HepG2 (cell line): ENCODE measurements at regions not wholly inside any gene's neighbourhood (a gene's known extent, or its start where the extent isn't known, plus 50 kb on each side); places are given as distances from the start of the nearest gene placed in this dataset.

Experiments
- AKAP8 ChIP-seq: sonication (generic); formaldehyde crosslinking; IDR thresholded peaks from 2 replicates; pipeline ENCODE4 v1.5.1; 2020; ENCODE audit warnings: mild to moderate bottlenecking, missing genetic modification reagents
- HNRNPK ChIP-seq: fragments of 200-400 bp; formaldehyde crosslinking; IDR thresholded peaks from 2 replicates; pipeline ENCODE4 v1.6.1; 2018; ENCODE audit warnings: low read length, low read depth, moderate library complexity, mild to moderate bottlenecking; ENCODE audit not compliant: poor library complexity, severe bottlenecking
- HNRNPL ChIP-seq: fragments of 200-400 bp; formaldehyde crosslinking; IDR thresholded peaks from 2 replicates; pipeline ENCODE4 v1.6.1; 2017; ENCODE audit warnings: mild to moderate bottlenecking, low read depth, low read length
- KLF11 ChIP-seq: IDR thresholded peaks from 2 replicates; pipeline ENCODE4 v1.6.1; 2016; ENCODE audit warnings: missing compliant biosample characterization
- NFE2 ChIP-seq: sonication (generic); formaldehyde crosslinking; IDR thresholded peaks from 2 replicates; pipeline ENCODE4 v1.4.0; 2020; ENCODE audit warnings: missing genetic modification reagents
- RBAK ChIP-seq: sonication (generic); formaldehyde crosslinking; IDR thresholded peaks from 2 replicates; pipeline ENCODE4 v1.5.1; 2020; ENCODE audit warnings: mild to moderate bottlenecking, missing genetic modification reagents
- SMARCC2 ChIP-seq: fragments of 450-650 bp; IDR thresholded peaks from 2 replicates; pipeline ENCODE4 v1.6.1; 2017; ENCODE audit warnings: antibody characterized with exemption, mild to moderate bottlenecking
- SP2 ChIP-seq: sonication (generic); formaldehyde crosslinking; IDR thresholded peaks from 2 replicates; pipeline ENCODE4 v1.5.1; 2020; ENCODE audit warnings: mild to moderate bottlenecking, missing genetic modification reagents
- ZNF430 ChIP-seq: sonication (generic); formaldehyde crosslinking; IDR thresholded peaks from 2 replicates; pipeline ENCODE4 v1.9.0; 2021; ENCODE audit warnings: mild to moderate bottlenecking, missing genetic modification reagents
- TF ChIP-seq, protein P1 (sequence below): sonication (generic); formaldehyde crosslinking; IDR thresholded peaks from 2 replicates; pipeline ENCODE4 v1.4.0; 2020; ENCODE audit warnings: mild to moderate bottlenecking, missing genetic modification reagents
- TF ChIP-seq, protein P2 (sequence below): sonication (generic); formaldehyde crosslinking; IDR thresholded peaks from 2 replicates; pipeline ENCODE4 v1.5.0; 2020; ENCODE audit warnings: missing genetic modification reagents
- TF ChIP-seq, protein P3 (sequence below): sonication (generic); formaldehyde crosslinking; IDR thresholded peaks from 2 replicates; pipeline ENCODE4 v1.9.0; 2021; ENCODE audit warnings: missing genetic modification reagents, borderline replicate concordance
- TF ChIP-seq, protein P4 (sequence below): sonication (generic); formaldehyde crosslinking; IDR thresholded peaks from 2 replicates; pipeline ENCODE4 v1.4.0; 2020; ENCODE audit warnings: missing genetic modification reagents
- TF ChIP-seq, protein P5 (sequence below): sonication (generic); formaldehyde crosslinking; IDR thresholded peaks from 2 replicates; pipeline ENCODE4 v1.4.0; 2020; ENCODE audit warnings: mild to moderate bottlenecking, missing genetic modification reagents, borderline replicate concordance
- TF ChIP-seq, protein P6 (sequence below): sonication (generic); formaldehyde crosslinking; IDR thresholded peaks from 2 replicates; pipeline ENCODE4 v1.9.0; 2022; ENCODE audit warnings: low read depth, missing genetic modification reagents
- TF ChIP-seq, protein P7 (sequence below): sonication (generic); formaldehyde crosslinking; IDR thresholded peaks from 2 replicates; pipeline ENCODE4 v1.5.0; 2020; ENCODE audit warnings: missing genetic modification reagents, mild to moderate bottlenecking, borderline replicate concordance

DNA sequence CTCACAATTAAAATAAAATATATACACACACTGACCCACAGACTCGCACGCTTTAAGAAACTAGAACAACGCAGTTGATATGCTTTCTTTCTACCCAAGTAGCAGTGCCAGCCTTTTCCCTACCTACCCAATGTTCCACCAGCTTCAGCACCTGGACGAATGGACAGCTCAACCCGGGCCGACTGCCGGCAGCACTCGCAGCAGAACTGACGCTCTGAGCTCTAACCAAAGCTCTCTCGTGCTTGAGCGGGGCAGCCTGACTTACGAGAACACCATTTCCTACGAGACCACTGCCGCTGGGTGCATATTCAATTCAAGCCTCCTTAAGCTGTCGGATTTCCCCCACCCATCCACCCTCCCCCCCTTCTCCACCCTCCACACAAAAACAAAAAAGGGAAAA, 127.4 kb upstream of the DPYD start (continued):
- no peak for TF ChIP-seq SMARCC2
- TF ChIP-seq, protein P1, sequence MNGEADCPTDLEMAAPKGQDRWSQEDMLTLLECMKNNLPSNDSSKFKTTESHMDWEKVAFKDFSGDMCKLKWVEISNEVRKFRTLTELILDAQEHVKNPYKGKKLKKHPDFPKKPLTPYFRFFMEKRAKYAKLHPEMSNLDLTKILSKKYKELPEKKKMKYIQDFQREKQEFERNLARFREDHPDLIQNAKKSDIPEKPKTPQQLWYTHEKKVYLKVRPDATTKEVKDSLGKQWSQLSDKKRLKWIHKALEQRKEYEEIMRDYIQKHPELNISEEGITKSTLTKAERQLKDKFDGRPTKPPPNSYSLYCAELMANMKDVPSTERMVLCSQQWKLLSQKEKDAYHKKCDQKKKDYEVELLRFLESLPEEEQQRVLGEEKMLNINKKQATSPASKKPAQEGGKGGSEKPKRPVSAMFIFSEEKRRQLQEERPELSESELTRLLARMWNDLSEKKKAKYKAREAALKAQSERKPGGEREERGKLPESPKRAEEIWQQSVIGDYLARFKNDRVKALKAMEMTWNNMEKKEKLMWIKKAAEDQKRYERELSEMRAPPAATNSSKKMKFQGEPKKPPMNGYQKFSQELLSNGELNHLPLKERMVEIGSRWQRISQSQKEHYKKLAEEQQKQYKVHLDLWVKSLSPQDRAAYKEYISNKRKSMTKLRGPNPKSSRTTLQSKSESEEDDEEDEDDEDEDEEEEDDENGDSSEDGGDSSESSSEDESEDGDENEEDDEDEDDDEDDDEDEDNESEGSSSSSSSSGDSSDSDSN (CRISPR knock-in tag): no peak
- TF ChIP-seq KLF11 (CRISPR knock-in tag): 0 out of 2 replicates have a peak, but pooled peaks have one; percentile 60
- no peak for TF ChIP-seq RBAK (CRISPR knock-in tag)
- TF ChIP-seq ZNF430 (CRISPR knock-in tag): peak; percentile 65
- TF ChIP-seq SP2: no peak
- TF ChIP-seq, protein P2, sequence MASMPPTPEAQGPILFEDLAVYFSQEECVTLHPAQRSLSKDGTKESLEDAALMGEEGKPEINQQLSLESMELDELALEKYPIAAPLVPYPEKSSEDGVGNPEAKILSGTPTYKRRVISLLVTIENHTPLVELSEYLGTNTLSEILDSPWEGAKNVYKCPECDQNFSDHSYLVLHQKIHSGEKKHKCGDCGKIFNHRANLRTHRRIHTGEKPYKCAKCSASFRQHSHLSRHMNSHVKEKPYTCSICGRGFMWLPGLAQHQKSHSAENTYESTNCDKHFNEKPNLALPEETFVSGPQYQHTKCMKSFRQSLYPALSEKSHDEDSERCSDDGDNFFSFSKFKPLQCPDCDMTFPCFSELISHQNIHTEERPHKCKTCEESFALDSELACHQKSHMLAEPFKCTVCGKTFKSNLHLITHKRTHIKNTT (CRISPR knock-in tag): no peak
- no peak for TF ChIP-seq AKAP8 (CRISPR knock-in tag)
- no peak for TF ChIP-seq HNRNPL
- TF ChIP-seq HNRNPK: no peak
- TF ChIP-seq NFE2: no peak
- TF ChIP-seq, protein P3, sequence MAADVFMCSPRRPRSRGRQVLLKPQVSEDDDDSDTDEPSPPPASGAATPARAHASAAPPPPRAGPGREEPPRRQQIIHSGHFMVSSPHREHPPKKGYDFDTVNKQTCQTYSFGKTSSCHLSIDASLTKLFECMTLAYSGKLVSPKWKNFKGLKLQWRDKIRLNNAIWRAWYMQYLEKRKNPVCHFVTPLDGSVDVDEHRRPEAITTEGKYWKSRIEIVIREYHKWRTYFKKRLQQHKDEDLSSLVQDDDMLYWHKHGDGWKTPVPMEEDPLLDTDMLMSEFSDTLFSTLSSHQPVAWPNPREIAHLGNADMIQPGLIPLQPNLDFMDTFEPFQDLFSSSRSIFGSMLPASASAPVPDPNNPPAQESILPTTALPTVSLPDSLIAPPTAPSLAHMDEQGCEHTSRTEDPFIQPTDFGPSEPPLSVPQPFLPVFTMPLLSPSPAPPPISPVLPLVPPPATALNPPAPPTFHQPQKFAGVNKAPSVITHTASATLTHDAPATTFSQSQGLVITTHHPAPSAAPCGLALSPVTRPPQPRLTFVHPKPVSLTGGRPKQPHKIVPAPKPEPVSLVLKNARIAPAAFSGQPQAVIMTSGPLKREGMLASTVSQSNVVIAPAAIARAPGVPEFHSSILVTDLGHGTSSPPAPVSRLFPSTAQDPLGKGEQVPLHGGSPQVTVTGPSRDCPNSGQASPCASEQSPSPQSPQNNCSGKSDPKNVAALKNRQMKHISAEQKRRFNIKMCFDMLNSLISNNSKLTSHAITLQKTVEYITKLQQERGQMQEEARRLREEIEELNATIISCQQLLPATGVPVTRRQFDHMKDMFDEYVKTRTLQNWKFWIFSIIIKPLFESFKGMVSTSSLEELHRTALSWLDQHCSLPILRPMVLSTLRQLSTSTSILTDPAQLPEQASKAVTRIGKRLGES (CRISPR knock-in tag): no peak; the same call in 1 of the 2 replicates
- TF ChIP-seq, protein P4, sequence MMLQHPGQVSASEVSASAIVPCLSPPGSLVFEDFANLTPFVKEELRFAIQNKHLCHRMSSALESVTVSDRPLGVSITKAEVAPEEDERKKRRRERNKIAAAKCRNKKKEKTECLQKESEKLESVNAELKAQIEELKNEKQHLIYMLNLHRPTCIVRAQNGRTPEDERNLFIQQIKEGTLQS (CRISPR knock-in tag): no peak
- TF ChIP-seq, protein P5, sequence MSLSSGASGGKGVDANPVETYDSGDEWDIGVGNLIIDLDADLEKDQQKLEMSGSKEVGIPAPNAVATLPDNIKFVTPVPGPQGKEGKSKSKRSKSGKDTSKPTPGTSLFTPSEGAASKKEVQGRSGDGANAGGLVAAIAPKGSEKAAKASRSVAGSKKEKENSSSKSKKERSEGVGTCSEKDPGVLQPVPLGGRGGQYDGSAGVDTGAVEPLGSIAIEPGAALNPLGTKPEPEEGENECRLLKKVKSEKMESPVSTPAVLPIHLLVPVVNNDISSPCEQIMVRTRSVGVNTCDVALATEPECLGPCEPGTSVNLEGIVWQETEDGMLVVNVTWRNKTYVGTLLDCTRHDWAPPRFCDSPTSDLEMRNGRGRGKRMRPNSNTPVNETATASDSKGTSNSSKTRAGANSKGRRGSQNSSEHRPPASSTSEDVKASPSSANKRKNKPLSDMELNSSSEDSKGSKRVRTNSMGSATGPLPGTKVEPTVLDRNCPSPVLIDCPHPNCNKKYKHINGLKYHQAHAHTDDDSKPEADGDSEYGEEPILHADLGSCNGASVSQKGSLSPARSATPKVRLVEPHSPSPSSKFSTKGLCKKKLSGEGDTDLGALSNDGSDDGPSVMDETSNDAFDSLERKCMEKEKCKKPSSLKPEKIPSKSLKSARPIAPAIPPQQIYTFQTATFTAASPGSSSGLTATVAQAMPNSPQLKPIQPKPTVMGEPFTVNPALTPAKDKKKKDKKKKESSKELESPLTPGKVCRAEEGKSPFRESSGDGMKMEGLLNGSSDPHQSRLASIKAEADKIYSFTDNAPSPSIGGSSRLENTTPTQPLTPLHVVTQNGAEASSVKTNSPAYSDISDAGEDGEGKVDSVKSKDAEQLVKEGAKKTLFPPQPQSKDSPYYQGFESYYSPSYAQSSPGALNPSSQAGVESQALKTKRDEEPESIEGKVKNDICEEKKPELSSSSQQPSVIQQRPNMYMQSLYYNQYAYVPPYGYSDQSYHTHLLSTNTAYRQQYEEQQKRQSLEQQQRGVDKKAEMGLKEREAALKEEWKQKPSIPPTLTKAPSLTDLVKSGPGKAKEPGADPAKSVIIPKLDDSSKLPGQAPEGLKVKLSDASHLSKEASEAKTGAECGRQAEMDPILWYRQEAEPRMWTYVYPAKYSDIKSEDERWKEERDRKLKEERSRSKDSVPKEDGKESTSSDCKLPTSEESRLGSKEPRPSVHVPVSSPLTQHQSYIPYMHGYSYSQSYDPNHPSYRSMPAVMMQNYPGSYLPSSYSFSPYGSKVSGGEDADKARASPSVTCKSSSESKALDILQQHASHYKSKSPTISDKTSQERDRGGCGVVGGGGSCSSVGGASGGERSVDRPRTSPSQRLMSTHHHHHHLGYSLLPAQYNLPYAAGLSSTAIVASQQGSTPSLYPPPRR: no peak
- TF ChIP-seq, protein P6, sequence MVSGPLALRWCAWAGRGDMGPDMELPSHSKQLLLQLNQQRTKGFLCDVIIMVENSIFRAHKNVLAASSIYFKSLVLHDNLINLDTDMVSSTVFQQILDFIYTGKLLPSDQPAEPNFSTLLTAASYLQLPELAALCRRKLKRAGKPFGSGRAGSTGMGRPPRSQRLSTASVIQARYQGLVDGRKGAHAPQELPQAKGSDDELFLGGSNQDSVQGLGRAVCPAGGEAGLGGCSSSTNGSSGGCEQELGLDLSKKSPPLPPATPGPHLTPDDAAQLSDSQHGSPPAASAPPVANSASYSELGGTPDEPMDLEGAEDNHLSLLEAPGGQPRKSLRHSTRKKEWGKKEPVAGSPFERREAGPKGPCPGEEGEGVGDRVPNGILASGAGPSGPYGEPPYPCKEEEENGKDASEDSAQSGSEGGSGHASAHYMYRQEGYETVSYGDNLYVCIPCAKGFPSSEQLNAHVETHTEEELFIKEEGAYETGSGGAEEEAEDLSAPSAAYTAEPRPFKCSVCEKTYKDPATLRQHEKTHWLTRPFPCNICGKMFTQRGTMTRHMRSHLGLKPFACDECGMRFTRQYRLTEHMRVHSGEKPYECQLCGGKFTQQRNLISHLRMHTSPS (CRISPR knock-in tag): no peak
- TF ChIP-seq, protein P7, sequence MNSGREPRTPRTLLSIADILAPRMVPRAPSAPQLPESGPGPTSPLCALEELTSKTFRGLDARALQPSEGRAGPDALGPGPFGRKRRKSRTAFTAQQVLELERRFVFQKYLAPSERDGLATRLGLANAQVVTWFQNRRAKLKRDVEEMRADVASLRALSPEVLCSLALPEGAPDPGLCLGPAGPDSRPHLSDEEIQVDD: no peak
